GM19035 (cell line): ENCODE measurements at regions not wholly inside any gene's neighbourhood (a gene's known extent, or its start where the extent isn't known, plus 50 kb on each side); places are given as distances from the start of the nearest gene placed in this dataset.

Source experiments
- ATAC-seq: cut with Tn5 transposase; IDR thresholded peaks from one replicate; pipeline ENCODE4 v1.9.1; 2021; ENCODE audit not compliant: unreplicated experiment

DNA sequence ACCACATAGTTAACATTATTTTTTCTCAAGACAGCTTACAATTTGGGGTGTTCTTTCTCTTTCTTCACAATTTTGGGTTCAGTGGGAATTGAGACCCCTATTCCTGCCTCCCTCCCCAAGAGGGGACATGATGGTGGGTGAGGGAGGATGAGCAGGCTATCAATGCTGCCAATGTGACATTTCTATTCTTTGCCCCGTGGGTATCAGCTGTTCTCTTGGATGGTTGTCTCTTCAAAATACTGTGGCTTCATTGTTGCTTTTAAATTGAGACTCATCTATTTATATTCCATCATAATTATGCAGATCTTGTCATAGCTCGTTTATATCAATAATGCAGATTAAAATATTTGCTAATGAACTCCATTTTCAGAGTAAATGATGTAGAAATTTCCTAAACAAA lies 56.5 kb upstream of the ANO4 start:
- no peak for ATAC-seq

DNA sequence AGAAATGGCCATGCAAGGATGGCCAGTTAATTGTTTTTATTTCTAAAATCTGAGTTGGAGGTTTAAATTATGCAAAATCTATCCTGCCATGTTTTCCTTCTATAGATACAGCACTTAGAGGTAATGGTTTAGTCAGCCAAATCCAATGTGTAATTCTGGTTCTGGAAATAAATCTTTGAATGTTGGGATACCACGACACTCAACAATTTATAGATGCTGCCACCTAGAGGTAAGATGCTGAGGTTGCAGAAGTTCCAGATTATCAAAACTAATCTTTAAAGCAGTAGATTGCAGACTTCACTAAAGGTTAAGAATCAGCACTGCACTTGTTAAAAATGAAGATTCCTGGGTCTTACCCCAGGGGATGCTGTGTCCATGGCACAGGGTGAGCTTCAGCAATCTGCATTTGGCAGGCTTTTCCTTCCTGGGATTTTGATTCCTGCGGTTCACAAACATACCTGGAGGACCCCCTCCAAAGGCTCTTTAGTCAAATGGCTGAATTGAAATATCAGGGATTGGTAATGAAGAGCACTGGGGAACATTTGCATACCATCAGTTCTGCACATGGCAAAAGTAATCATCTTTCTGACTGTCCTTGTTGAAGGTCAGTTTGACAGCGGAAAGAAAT lies 53.4 kb upstream of the ANO4 start:
- no peak for ATAC-seq

DNA sequence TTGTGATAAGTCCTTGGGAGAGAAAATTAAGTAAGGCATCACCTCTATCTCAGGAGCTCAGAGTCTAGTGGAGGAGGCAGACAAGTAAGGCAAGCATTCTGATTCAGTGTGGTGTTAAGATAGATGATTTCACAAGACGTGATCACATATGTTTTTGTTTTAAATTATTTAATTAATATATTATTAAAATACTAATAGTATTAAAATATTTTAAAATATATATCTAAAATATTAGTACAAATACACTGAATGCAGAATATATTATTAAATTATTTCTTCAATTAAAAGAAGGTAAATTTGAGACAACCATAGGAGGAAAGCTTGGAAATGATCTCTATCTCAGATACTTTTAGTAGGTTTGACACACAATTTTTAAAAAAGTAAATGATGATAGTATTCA lies 51.5 kb upstream of the ANO4 start:
- no peak for ATAC-seq
